Neural cell (in vitro differentiated cells): ENCODE measurements at regions not wholly inside any gene's neighbourhood (a gene's known extent, or its start where the extent isn't known, plus 50 kb on each side); places are given as distances from the start of the nearest gene placed in this dataset.

ENCODE experiments used
- H2AFZ ChIP-seq: fragments of 200-600, 300-800 bp; sonication (generic), shearing (Covaris generic); 2 replicates; pipeline ENCODE4 v1.6.0; 2014; ENCODE audit warnings: low read depth, mild to moderate bottlenecking, antibody characterized with exemption, low read length, moderate library complexity
- H3F3A ChIP-seq: fragments of 200-600 bp; shearing (Covaris generic); 2 replicates; pipeline ENCODE4 v1.6.1; 2016; ENCODE audit warnings: mild to moderate bottlenecking, moderate library complexity, mixed read lengths, antibody characterized with exemption, low read length; ENCODE audit not compliant: insufficient read depth, poor library complexity, severe bottlenecking
- H3K27ac ChIP-seq: fragments of 200-600, 300-800 bp; sonication (generic), shearing (Covaris generic); 2 replicates; pipeline ENCODE4 v1.5.1; 2014; ENCODE audit warnings: mild to moderate bottlenecking, low read length, moderate library complexity
- H3K27me3 ChIP-seq: fragments of 300-800, 200-600 bp; sonication (generic), shearing (Covaris generic); 2 replicates; pipeline ENCODE4 v1.6.0; 2014; ENCODE audit warnings: mild to moderate bottlenecking, low read depth, low read length, moderate library complexity; ENCODE audit not compliant: insufficient read depth
- H3K36me3 ChIP-seq: fragments of 300-800, 200-600 bp; sonication (generic), shearing (Covaris generic); 2 replicates; pipeline ENCODE4 v1.5.1; 2014; ENCODE audit warnings: mild to moderate bottlenecking, antibody characterized with exemption, low read length, moderate library complexity; ENCODE audit not compliant: insufficient read depth
- H3K4me2 ChIP-seq: fragments of 300-800, 200-600 bp; sonication (generic), shearing (Covaris generic); 2 replicates; pipeline ENCODE4 v1.6.0; 2014; ENCODE audit warnings: mild to moderate bottlenecking, low read length
- H3K4me3 ChIP-seq: fragments of 300-800, 200-600 bp; sonication (generic), shearing (Covaris generic); 2 replicates; pipeline ENCODE4 v1.5.1; 2014; ENCODE audit warnings: mild to moderate bottlenecking, low read length, moderate library complexity
- H3K79me2 ChIP-seq: fragments of 200-600 bp; shearing (Covaris generic); replicated peaks from 2 replicates; pipeline ENCODE4 v1.6.0; 2014; ENCODE audit warnings: mild to moderate bottlenecking, low read length, moderate library complexity; ENCODE audit not compliant: insufficient read depth
- H3K9ac ChIP-seq: fragments of 300-800, 200-600 bp; sonication (generic), shearing (Covaris generic); 2 replicates; pipeline ENCODE4 v1.6.1; 2016; ENCODE audit warnings: mild to moderate bottlenecking, low read length, mixed read lengths
- H3K9me2 ChIP-seq: fragments of 200-600 bp; shearing (Covaris generic); 2 replicates; pipeline ENCODE4 v1.6.1; 2016; ENCODE audit warnings: mild to moderate bottlenecking, low read length, mixed read lengths; ENCODE audit not compliant: insufficient read depth
- H3K9me3 ChIP-seq: fragments of 200-600, 300-800 bp; sonication (generic), shearing (Covaris generic); 2 replicates; pipeline ENCODE4 v1.6.1; 2016; ENCODE audit warnings: mild to moderate bottlenecking, mixed run types, low read length, moderate library complexity, mixed read lengths
- H4K20me1 ChIP-seq: fragments of 200-600 bp; shearing (Covaris generic); 2 replicates; pipeline ENCODE4 v1.6.1; 2016; ENCODE audit warnings: mild to moderate bottlenecking, mixed run types; ENCODE audit not compliant: insufficient read depth
- CTCF ChIP-seq: fragments of 450-650 bp; IDR thresholded peaks from 2 replicates; pipeline ENCODE4 v1.5.1; 2014; ENCODE audit warnings: antibody characterized with exemption, mild to moderate bottlenecking, moderate library complexity; ENCODE audit not compliant: poor library complexity, severe bottlenecking
- EP300 ChIP-seq: fragments of 450-650 bp; conservative IDR thresholded peaks from 2 replicates; pipeline ENCODE4 v1.6.1; 2014; ENCODE audit warnings: antibody characterized with exemption, mild to moderate bottlenecking, moderate library complexity; ENCODE audit not compliant: poor library complexity, severe bottlenecking
- EZH2 ChIP-seq: fragments of 200-600, 300-800 bp; shearing (Covaris generic), sonication (generic); IDR thresholded peaks from 2 replicates; pipeline ENCODE4 v1.6.1; 2014; ENCODE audit warnings: antibody characterized with exemption, low read length, borderline replicate concordance, mild to moderate bottlenecking; ENCODE audit not compliant: insufficient read depth, poor library complexity, severe bottlenecking
- MXI1 ChIP-seq: fragments of 450-650 bp; conservative IDR thresholded peaks from 2 replicates; pipeline ENCODE4 v1.6.1; 2014; ENCODE audit warnings: antibody characterized with exemption, mild to moderate bottlenecking; ENCODE audit not compliant: poor library complexity, severe bottlenecking
- POLR2AphosphoS5 ChIP-seq: IDR thresholded peaks from 2 replicates; pipeline ENCODE4 v1.6.1; 2012
- RAD21 ChIP-seq: fragments of 450-650 bp; conservative IDR thresholded peaks from 2 replicates; pipeline ENCODE4 v1.6.1; 2014; ENCODE audit warnings: antibody characterized with exemption, mild to moderate bottlenecking, moderate library complexity
- REST ChIP-seq: IDR thresholded peaks from 2 replicates; pipeline ENCODE4 v1.6.1; 2012; ENCODE audit warnings: borderline replicate concordance
- SMC3 ChIP-seq: fragments of 450-650 bp; conservative IDR thresholded peaks from 2 replicates; pipeline ENCODE4 v1.6.1; 2014; ENCODE audit warnings: antibody characterized with exemption, mild to moderate bottlenecking, moderate library complexity; ENCODE audit not compliant: poor library complexity
- TAF1 ChIP-seq: IDR thresholded peaks from 2 replicates; pipeline ENCODE4 v1.6.1; 2012; ENCODE audit warnings: low read depth

- TF ChIP-seq EZH2 (no peak), POLR2AphosphoS5 (no peak), MXI1 (no peak), REST (no peak), CTCF (no peak), EP300 (no peak), RAD21 (no peak), TAF1 (no peak), SMC3 (no peak)
- Histone ChIP-seq H3K4me3 (no peak overlapping the region), H4K20me1 (no peaks in the 10 kb centered on the region), H3K9ac (no peak overlapping the region), H2AFZ (no peak overlapping the region), H3K79me2 (no peaks in the 10 kb centered on the region), H3K4me2 (no peak overlapping the region), H3F3A (no peaks in the 10 kb centered on the region), H3K36me3 (no peaks in the 10 kb centered on the region), H3K27ac (no peak overlapping the region), H3K9me2 (no peaks in the 10 kb centered on the region), H3K9me3 (no peaks in the 10 kb centered on the region), H3K27me3 (no peaks in the 10 kb centered on the region)
These were observed 107.9 kb upstream of the CDH20 start for GRCh38 chr18:61225336-61225735.

GRCh38 chr18:61236356-61237057 lies 96.7 kb upstream of the CDH20 start:
- no peaks in the 10 kb centered on the region for H3F3A ChIP-seq
- H3K27ac ChIP-seq = no peak overlapping the region
- no peak overlapping the region for H2AFZ ChIP-seq
- H3K9ac ChIP-seq = no peak overlapping the region
- no peaks in the 10 kb centered on the region for H4K20me1 ChIP-seq
- H3K4me3 ChIP-seq = no peak overlapping the region
- H3K9me3 ChIP-seq = no peaks in the 10 kb centered on the region
- no peaks in the 10 kb centered on the region for H3K9me2 ChIP-seq
- H3K4me2 ChIP-seq = no peak overlapping the region
- H3K27me3 ChIP-seq = no peaks in the 10 kb centered on the region
- no peaks in the 10 kb centered on the region for H3K79me2 ChIP-seq
- H3K36me3 ChIP-seq = no peaks in the 10 kb centered on the region
- no peak for TF ChIP-seq EP300
- no peak for TF ChIP-seq MXI1
- TF ChIP-seq TAF1 = no peak
- no peak for TF ChIP-seq REST
- no peak for TF ChIP-seq POLR2AphosphoS5
- no peak for TF ChIP-seq RAD21
- no peak for TF ChIP-seq SMC3
- no peak for TF ChIP-seq EZH2
- no peak for TF ChIP-seq CTCF
